ENCODE measurements at regions not wholly inside any gene's neighbourhood (a gene's known extent, or its start where the extent isn't known, plus 50 kb on each side); places are given as distances from the start of the nearest gene placed in this dataset.

GRCh38 chr1:95716550-95716949, 482.5 kb downstream of the RWDD3 start:
- H3K27ac ChIP-seq: no peak overlapping the region
- H3K27me3 ChIP-seq: no peaks in the 10 kb centered on the region
- DNase-seq: no peak
- in situ Hi-C loops (cut with MboI; ENCODE audit: low sequenced_read_pairs in 4 of 4) (no loop called here), intact Hi-C loops (cut with DNase I; ENCODE audit: low total_unique reads) (no loop called here)
- no peak for TF ChIP-seq POLR2A (IDR thresholded peaks at IDR 0.05)
- no peaks in the 10 kb centered on the region for H3K36me3 ChIP-seq
- no peak for ATAC-seq
- no peaks in the 10 kb centered on the region for H3K9me3 ChIP-seq
- H3K4me1 ChIP-seq: no peaks in the 10 kb centered on the region
- H3K4me3 ChIP-seq: no peak overlapping the region

DNA sequence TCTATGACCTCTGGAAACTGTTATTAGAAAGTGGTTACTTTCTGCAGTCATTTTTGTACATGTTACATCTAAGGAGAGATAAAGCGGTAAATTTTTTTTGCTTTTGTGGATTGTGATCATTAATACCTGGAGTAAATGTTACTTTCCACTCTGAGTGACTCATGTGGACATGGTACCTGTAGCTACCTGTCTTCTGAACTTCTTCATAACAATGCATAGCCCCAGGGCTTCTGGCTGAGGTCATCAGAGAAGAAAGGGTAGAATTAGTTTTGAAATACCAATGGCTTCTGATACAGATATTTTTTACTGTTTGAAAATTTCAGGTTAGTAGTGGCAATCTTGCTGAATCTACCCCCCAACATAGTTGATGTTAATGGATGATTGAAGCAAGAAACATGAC, 489.3 kb downstream of the RWDD3 start:
- intact Hi-C loops (cut with DNase I; ENCODE audit: low total_unique reads) (no loop called here), in situ Hi-C loops (cut with MboI; ENCODE audit: low sequenced_read_pairs in 4 of 4) (no loop called here)
- TF ChIP-seq POLR2A (IDR thresholded peaks at IDR 0.05) (no peak), CTCF (IDR thresholded peaks at IDR 0.05 in 4 of 5, conservative IDR thresholded peaks at IDR 0.05 in 1 of 5) (no peak)
- Histone ChIP-seq H3K9me3 (no peaks in the 10 kb centered on the region), H3K27me3 (no peaks in the 10 kb centered on the region), H3K36me3 (no peaks in the 10 kb centered on the region), H3K27ac (no peak overlapping the region), H3K4me3 (no peak overlapping the region), H3K4me1 (no peaks in the 10 kb centered on the region)
- DNase-seq: no peak
- ATAC-seq: no peak

- Histone ChIP-seq H3K36me3 (no peaks in the 10 kb centered on the region), H3K27me3 (no peaks in the 10 kb centered on the region), H3K9me3 (no peaks in the 10 kb centered on the region), H3K27ac (no peak overlapping the region), H3K4me1 (no peaks in the 10 kb centered on the region), H3K4me3 (no peak overlapping the region)
- ATAC-seq (no peak), DNase-seq (no peak)
- in situ Hi-C loops (cut with MboI; ENCODE audit: low sequenced_read_pairs in 4 of 4): no loop called here
- intact Hi-C loops (cut with DNase I; ENCODE audit: low total_unique reads): no loop called here
- TF ChIP-seq CTCF (IDR thresholded peaks at IDR 0.05 in 4 of 5, conservative IDR thresholded peaks at IDR 0.05 in 1 of 5): no peak
- TF ChIP-seq POLR2A (IDR thresholded peaks at IDR 0.05): no peak
These were observed 494.8 kb downstream of the RWDD3 start for GRCh38 chr1:95728841-95729240.

GRCh38 chr1:95730986-95731385, 497.0 kb downstream of the RWDD3 start:
- TF ChIP-seq POLR2A (IDR thresholded peaks at IDR 0.05): no peak
- TF ChIP-seq CTCF (IDR thresholded peaks at IDR 0.05 in 4 of 5, conservative IDR thresholded peaks at IDR 0.05 in 1 of 5): no peak
- H3K27me3 ChIP-seq: no peaks in the 10 kb centered on the region
- H3K4me1 ChIP-seq: no peaks in the 10 kb centered on the region
- intact Hi-C loops (cut with DNase I; ENCODE audit: low total_unique reads): no loop called here
- in situ Hi-C loops (cut with MboI; ENCODE audit: low sequenced_read_pairs in 4 of 4): no loop called here
- ATAC-seq: no peak
- H3K36me3 ChIP-seq: no peaks in the 10 kb centered on the region
- H3K9me3 ChIP-seq: no peaks in the 10 kb centered on the region
- no peak overlapping the region for H3K27ac ChIP-seq
- H3K4me3 ChIP-seq: no peak overlapping the region
- no peak for DNase-seq

DNA sequence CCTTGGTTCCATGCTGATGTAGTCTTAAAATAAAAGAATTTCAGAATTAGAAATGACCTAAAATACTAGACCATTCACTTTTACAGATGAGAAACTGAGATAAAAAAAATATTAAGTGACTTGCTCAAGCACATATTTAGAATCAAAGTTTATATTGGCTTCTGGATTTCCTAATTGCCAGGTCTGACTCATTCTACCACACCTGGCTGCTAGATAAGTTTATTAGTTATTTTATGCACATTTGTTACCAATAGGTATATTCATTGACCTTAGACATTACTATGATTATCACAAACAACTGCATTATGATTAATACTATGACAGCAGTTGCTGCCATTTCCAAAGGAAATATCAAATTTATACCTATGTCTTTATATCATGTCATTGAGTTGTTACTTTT, 497.5 kb downstream of the RWDD3 start:
- in situ Hi-C loops (cut with MboI; ENCODE audit: low sequenced_read_pairs in 4 of 4): no loop called here

More for the DNA sequence above, 497.5 kb downstream of the RWDD3 start:
- intact Hi-C loops (cut with DNase I; ENCODE audit: low total_unique reads): no loop called here
- H3K36me3 ChIP-seq: no peaks in the 10 kb centered on the region
- DNase-seq (no peak), ATAC-seq (no peak)
- no peak overlapping the region for H3K27ac ChIP-seq
- H3K9me3 ChIP-seq: no peaks in the 10 kb centered on the region
- TF ChIP-seq CTCF (IDR thresholded peaks at IDR 0.05 in 4 of 5, conservative IDR thresholded peaks at IDR 0.05 in 1 of 5): no peak
- no peak for TF ChIP-seq POLR2A (IDR thresholded peaks at IDR 0.05)
- H3K27me3 ChIP-seq: no peaks in the 10 kb centered on the region
- H3K4me3 ChIP-seq: no peak overlapping the region
- no peaks in the 10 kb centered on the region for H3K4me1 ChIP-seq

All from gastrocnemius medialis (tissue), 4 donors.